ENCODE measurements at regions not wholly inside any gene's neighbourhood (a gene's known extent, or its start where the extent isn't known, plus 50 kb on each side); places are given as distances from the start of the nearest gene placed in this dataset.

DNA sequence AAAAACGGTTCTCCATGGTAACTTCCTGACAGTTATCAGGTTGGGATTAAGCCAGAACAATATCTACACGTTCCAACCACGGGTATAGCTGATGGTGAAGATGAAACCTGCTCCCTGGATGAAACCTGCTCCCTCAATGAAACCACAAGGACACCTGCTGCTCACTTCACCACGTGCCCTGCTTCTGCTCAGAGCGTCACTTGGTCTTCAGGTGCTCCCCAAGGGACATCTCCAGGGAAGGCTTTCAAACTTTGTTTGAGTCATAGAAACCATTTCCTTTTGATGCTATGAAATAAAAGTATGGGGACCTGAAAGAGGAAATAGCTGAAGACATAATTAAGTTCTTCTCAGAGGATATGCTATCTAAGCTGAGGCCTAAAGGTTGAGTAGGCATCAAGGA is 242.4 kb downstream of the MED10 start:
- TF ChIP-seq, protein P1, sequence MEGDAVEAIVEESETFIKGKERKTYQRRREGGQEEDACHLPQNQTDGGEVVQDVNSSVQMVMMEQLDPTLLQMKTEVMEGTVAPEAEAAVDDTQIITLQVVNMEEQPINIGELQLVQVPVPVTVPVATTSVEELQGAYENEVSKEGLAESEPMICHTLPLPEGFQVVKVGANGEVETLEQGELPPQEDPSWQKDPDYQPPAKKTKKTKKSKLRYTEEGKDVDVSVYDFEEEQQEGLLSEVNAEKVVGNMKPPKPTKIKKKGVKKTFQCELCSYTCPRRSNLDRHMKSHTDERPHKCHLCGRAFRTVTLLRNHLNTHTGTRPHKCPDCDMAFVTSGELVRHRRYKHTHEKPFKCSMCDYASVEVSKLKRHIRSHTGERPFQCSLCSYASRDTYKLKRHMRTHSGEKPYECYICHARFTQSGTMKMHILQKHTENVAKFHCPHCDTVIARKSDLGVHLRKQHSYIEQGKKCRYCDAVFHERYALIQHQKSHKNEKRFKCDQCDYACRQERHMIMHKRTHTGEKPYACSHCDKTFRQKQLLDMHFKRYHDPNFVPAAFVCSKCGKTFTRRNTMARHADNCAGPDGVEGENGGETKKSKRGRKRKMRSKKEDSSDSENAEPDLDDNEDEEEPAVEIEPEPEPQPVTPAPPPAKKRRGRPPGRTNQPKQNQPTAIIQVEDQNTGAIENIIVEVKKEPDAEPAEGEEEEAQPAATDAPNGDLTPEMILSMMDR (IDR thresholded peaks at IDR 0.05): no peak
- no peak for TF ChIP-seq POLR2A (IDR thresholded peaks at IDR 0.05)

Data from thyroid gland (tissue), 4 donors.